OCI-LY7 (cell line): ENCODE measurements at regions not wholly inside any gene's neighbourhood (a gene's known extent, or its start where the extent isn't known, plus 50 kb on each side); places are given as distances from the start of the nearest gene placed in this dataset.

Experiments used
- BruUV-seq: library from RNA; stranded (reverse); fragments of 400-500 nt; replicated peaks from 2 replicates; lab custom pipeline; 2021; lab: Mats Ljungman, UMichigan
- CTCF ChIA-PET: fragments of 300-600 bp; sonication (Branson Sonifier 250); formaldehyde crosslinking; loops from one replicate; lab custom pipeline; 2022; ENCODE audit warnings: antibody characterized with exemption; ENCODE audit not compliant: unreplicated experiment; lab: Charles Lee
- POLR2A ChIA-PET: fragments of 300-600 bp; sonication (Branson Sonifier 250); formaldehyde crosslinking; loops from one replicate; lab custom pipeline; 2022; ENCODE audit warnings: antibody characterized with exemption; lab: Charles Lee
- DNase-seq: peaks from one replicate; pipeline ENCODE4 v3.0.0-alpha.2; 2015; ENCODE audit warnings: low spot score
- H2AFZ ChIP-seq: fragments of 200-600 bp; sonication (generic), shearing (Covaris generic); 2 replicates; pipeline ENCODE4 v1.6.1; 2014; ENCODE audit warnings: mild to moderate bottlenecking, antibody characterized with exemption, low read length, moderate library complexity
- H3K27ac ChIP-seq: fragments of 200-600 bp; sonication (generic); 2 replicates; pipeline ENCODE4 v1.5.1; 2014; ENCODE audit warnings: mixed run types, low read depth, mild to moderate bottlenecking, moderate library complexity, low read length, inconsistent platforms; ENCODE audit not compliant: poor library complexity, severe bottlenecking
- H3K36me3 ChIP-seq: fragments of 200-600 bp; sonication (generic); 2 replicates; pipeline ENCODE4 v1.6.1; 2014; ENCODE audit warnings: mild to moderate bottlenecking, antibody characterized with exemption, low read length, moderate library complexity, mixed read lengths; ENCODE audit not compliant: insufficient read depth
- H3K4me1 ChIP-seq: fragments of 200-600 bp; sonication (generic); 2 replicates; pipeline ENCODE4 v1.5.1; 2014; ENCODE audit warnings: mild to moderate bottlenecking, low read length; ENCODE audit not compliant: insufficient read depth, poor library complexity, severe bottlenecking
- H3K4me2 ChIP-seq: fragments of 200-600 bp; sonication (generic); 2 replicates; pipeline ENCODE4 v1.6.1; 2014; ENCODE audit warnings: mild to moderate bottlenecking, low read length
- H3K4me3 ChIP-seq: fragments of 200-600 bp; sonication (generic); 2 replicates; pipeline ENCODE4 v1.5.1; 2014; ENCODE audit warnings: mild to moderate bottlenecking, low read depth, low read length; ENCODE audit not compliant: poor library complexity, severe bottlenecking
- H3K79me2 ChIP-seq: fragments of 200-600 bp; sonication (generic); 2 replicates; pipeline ENCODE4 v1.6.1; 2016; ENCODE audit warnings: low read depth, mild to moderate bottlenecking, low read length, moderate library complexity, mixed read lengths; ENCODE audit not compliant: insufficient read depth
- H3K9me2 ChIP-seq: fragments of 200-600 bp; sonication (generic); 2 replicates; pipeline ENCODE4 v1.6.1; 2016; ENCODE audit warnings: mild to moderate bottlenecking, low read length, mixed read lengths; ENCODE audit not compliant: insufficient read depth
- H3K9me3 ChIP-seq: fragments of 200-600 bp; sonication (generic); 2 replicates; pipeline ENCODE4 v1.6.1; 2014; ENCODE audit warnings: mild to moderate bottlenecking, mixed run types, low read length, mixed read lengths
- H4K20me1 ChIP-seq: fragments of 200-600 bp; sonication (generic); 2 replicates; pipeline ENCODE4 v1.6.1; 2014; ENCODE audit warnings: mild to moderate bottlenecking, antibody characterized with exemption, low read length, moderate library complexity, mixed read lengths; ENCODE audit not compliant: insufficient read depth
- EZH2phosphoT487 ChIP-seq: fragments of 200-600 bp; sonication (generic); IDR thresholded peaks from 2 replicates; pipeline ENCODE4 v1.6.1; 2018; ENCODE audit warnings: low read depth, borderline replicate concordance, mild to moderate bottlenecking, mixed run types, antibody characterized with exemption, low read length, moderate library complexity, mixed read lengths
- intact Hi-C: fragments of 100-400 bp; cut with micrococcal nuclease; formaldehyde crosslinking; loops from one replicate; pipeline ENCODE4 v1.10.0; 2022; ENCODE audit not compliant: unreplicated experiment
- TF ChIP-seq, protein P1 (sequence below): fragments of 200-600 bp; sonication (generic); conservative IDR thresholded peaks from 2 replicates; pipeline ENCODE4 v1.5.1; 2014; ENCODE audit warnings: mild to moderate bottlenecking, antibody characterized with exemption, low read length, moderate library complexity, mixed read lengths

GRCh38 chr22:27099946-27100722, 442.7 kb downstream of the MIAT start:
- no peaks in the 10 kb centered on the region for H3K4me1 ChIP-seq
- no peaks in the 10 kb centered on the region for H3K79me2 ChIP-seq
- TF ChIP-seq, protein P1, sequence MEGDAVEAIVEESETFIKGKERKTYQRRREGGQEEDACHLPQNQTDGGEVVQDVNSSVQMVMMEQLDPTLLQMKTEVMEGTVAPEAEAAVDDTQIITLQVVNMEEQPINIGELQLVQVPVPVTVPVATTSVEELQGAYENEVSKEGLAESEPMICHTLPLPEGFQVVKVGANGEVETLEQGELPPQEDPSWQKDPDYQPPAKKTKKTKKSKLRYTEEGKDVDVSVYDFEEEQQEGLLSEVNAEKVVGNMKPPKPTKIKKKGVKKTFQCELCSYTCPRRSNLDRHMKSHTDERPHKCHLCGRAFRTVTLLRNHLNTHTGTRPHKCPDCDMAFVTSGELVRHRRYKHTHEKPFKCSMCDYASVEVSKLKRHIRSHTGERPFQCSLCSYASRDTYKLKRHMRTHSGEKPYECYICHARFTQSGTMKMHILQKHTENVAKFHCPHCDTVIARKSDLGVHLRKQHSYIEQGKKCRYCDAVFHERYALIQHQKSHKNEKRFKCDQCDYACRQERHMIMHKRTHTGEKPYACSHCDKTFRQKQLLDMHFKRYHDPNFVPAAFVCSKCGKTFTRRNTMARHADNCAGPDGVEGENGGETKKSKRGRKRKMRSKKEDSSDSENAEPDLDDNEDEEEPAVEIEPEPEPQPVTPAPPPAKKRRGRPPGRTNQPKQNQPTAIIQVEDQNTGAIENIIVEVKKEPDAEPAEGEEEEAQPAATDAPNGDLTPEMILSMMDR, result no peak
- TF ChIP-seq EZH2phosphoT487, result no peak
- no peak overlapping the region for H3K4me3 ChIP-seq
- no TSS peak for BruUV-seq
- ChIA-PET CTCF (no interaction called here), POLR2A (no interaction called here)
- intact Hi-C loops, result no loop called here
- H3K9me3 ChIP-seq, result no peaks in the 10 kb centered on the region
- H2AFZ ChIP-seq, result no peak overlapping the region
- H4K20me1 ChIP-seq, result no peaks in the 10 kb centered on the region
- H3K4me2 ChIP-seq, result no peak overlapping the region
- DNase-seq, result no peak
- no peaks in the 10 kb centered on the region for H3K9me2 ChIP-seq
- no peak overlapping the region for H3K27ac ChIP-seq
- H3K36me3 ChIP-seq, result no peaks in the 10 kb centered on the region

DNA sequence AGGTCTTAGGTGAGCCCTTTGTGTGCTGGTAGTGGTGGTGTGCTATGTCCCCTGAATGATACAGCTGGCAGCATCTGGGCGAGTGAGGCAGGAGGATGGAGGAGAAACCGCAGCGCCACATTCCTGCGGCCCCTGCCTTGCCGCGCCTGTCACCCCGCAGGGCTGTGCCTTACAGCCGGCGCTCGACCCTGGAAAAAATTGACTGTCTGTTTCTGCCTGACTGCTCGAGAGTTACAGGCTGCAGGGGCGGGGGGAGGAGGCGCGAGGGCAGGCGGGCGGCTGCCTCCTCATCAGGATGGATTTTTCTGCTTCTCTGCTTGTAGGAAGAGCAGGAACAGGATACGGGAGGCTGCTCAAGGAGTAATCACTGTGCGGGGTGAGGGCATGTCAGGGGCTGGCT, 443.4 kb downstream of the MIAT start:
- no peaks in the 10 kb centered on the region for H3K9me3 ChIP-seq
- DNase-seq, result no peak
- H3K36me3 ChIP-seq, result no peaks in the 10 kb centered on the region
- no peak overlapping the region for H3K27ac ChIP-seq
- no peaks in the 10 kb centered on the region for H3K9me2 ChIP-seq
- no peak overlapping the region for H2AFZ ChIP-seq
- intact Hi-C loops, result no loop called here
- H3K79me2 ChIP-seq, result no peaks in the 10 kb centered on the region
- ChIA-PET CTCF (no interaction called here), POLR2A (no interaction called here)
- H3K4me1 ChIP-seq, result no peaks in the 10 kb centered on the region
- H4K20me1 ChIP-seq, result no peaks in the 10 kb centered on the region
- no peak for TF ChIP-seq EZH2phosphoT487
- TF ChIP-seq, protein P1, result no peak
- no peak overlapping the region for H3K4me2 ChIP-seq
- H3K4me3 ChIP-seq, result no peak overlapping the region
- no TSS peak for BruUV-seq

DNA sequence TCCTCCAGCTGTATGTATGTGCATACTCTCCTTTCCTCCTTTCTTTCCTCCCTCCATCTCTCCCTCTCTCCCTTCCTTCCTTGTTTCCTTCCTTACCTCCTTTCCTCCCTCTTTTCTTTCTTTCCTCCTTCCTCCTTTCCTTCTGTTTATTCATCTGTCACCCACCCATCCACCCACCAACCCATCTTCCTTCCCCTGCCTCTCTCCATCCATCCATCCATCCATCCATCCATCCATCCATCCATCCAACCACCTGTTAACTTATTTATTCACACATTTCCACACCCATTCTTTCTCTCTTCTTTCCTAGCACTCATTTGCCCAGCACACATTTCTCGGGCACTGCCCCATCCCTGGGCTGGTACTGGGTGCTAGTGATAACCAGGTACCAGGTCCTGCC, 443.9 kb downstream of the MIAT start:
- no peak for DNase-seq
- Histone ChIP-seq H3K4me1 (no peaks in the 10 kb centered on the region), H3K9me2 (no peaks in the 10 kb centered on the region), H3K4me2 (no peak overlapping the region), H2AFZ (no peak overlapping the region), H3K9me3 (no peaks in the 10 kb centered on the region), H3K27ac (no peak overlapping the region), H3K79me2 (no peaks in the 10 kb centered on the region), H4K20me1 (no peaks in the 10 kb centered on the region), H3K4me3 (no peak overlapping the region), H3K36me3 (no peaks in the 10 kb centered on the region)
- ChIA-PET CTCF (no interaction called here), POLR2A (no interaction called here)
- intact Hi-C loops, result no loop called here
- TF ChIP-seq EZH2phosphoT487, result no peak
- TF ChIP-seq, protein P1, result no peak
- BruUV-seq, result no TSS peak
